22Rv1 (cell line): ENCODE measurements at regions not wholly inside any gene's neighbourhood (a gene's known extent, or its start where the extent isn't known, plus 50 kb on each side); places are given as distances from the start of the nearest gene placed in this dataset.
A peak's percentile ranks its signal among the peaks of the same experiment; 100 is the strongest.

Experiments
- H3K27ac ChIP-seq: fragments of 450-650 bp; 2 replicates; pipeline ENCODE4 v1.5.1; 2017
- CTCF ChIP-seq: fragments of 450-650 bp; IDR thresholded peaks from 2 replicates; pipeline ENCODE4 v1.5.1; 2017; ENCODE audit warnings: mild to moderate bottlenecking
- ZFX ChIP-seq: fragments of 450-650 bp; IDR thresholded peaks from 2 replicates; pipeline ENCODE4 v1.6.1; 2017; ENCODE audit warnings: antibody characterized with exemption, borderline replicate concordance

- H3K27ac ChIP-seq: no peak overlapping the region
- TF ChIP-seq CTCF: no peak
- TF ChIP-seq ZFX: no peak
Observed at GRCh38 chr11:87429996-87430395, 392.3 kb downstream of the TMEM135 start.

GRCh38 chr11:87428266-87428665 lies 390.5 kb downstream of the TMEM135 start:
- H3K27ac ChIP-seq: no peak overlapping the region
- TF ChIP-seq ZFX (no peak), CTCF (no peak)

- no peak overlapping the region for H3K27ac ChIP-seq
- TF ChIP-seq CTCF (no peak), ZFX (no peak)
Observed at GRCh38 chr11:87425943-87426342, 388.2 kb downstream of the TMEM135 start.

GRCh38 chr11:87425391-87425790 lies 387.7 kb downstream of the TMEM135 start:
- no peak overlapping the region for H3K27ac ChIP-seq
- TF ChIP-seq CTCF: no peak
- TF ChIP-seq ZFX: no peak

- no peak overlapping the region for H3K27ac ChIP-seq
- no peak for TF ChIP-seq ZFX
- no peak for TF ChIP-seq CTCF
Observed at GRCh38 chr11:87423161-87423560, 385.4 kb downstream of the TMEM135 start.

GRCh38 chr11:87422566-87422965 lies 384.8 kb downstream of the TMEM135 start:
- H3K27ac ChIP-seq: no peak overlapping the region
- no peak for TF ChIP-seq CTCF
- TF ChIP-seq ZFX: no peak

GRCh38 chr11:87421422-87421821 lies 383.7 kb downstream of the TMEM135 start:
- H3K27ac ChIP-seq: no peak overlapping the region
- TF ChIP-seq ZFX: no peak
- peak; percentile 80 for TF ChIP-seq CTCF
